SH-SY5Y (cell line): ENCODE measurements at regions not wholly inside any gene's neighbourhood (a gene's known extent, or its start where the extent isn't known, plus 50 kb on each side); places are given as distances from the start of the nearest gene placed in this dataset.

ENCODE experiments used
- GATA2 ChIP-seq: IDR thresholded peaks from 2 replicates; pipeline ENCODE4 v1.6.1; 2011; ENCODE audit warnings: mild to moderate bottlenecking, low read depth, low read length
- GATA3 ChIP-seq: IDR thresholded peaks from 2 replicates; pipeline ENCODE4 v1.6.1; 2011; ENCODE audit warnings: low read depth, mild to moderate bottlenecking, low read length, moderate library complexity

DNA sequence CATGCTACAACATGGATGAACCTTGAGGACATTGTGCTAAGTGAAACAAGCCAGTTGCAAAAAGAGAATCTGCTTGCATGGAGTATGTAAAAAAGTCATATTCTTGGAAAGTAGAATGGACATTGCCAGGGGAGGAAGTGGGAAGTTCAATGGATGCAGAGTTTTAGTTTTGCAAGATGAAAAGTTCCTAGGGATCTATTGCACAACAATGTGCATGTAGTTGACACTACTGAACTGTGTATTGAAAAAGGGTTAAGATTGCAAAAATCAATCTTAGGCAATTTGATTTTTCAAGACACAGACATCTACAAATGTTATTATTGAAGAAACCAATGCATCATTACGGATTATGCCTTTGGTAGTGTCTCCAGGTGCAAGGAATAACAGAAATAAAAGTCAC is 50.3 kb upstream of the MAGI3 start:
- no peak for TF ChIP-seq GATA2
- TF ChIP-seq GATA3: no peak
